Heart left ventricle (tissue), 16 donors: ENCODE measurements at regions not wholly inside any gene's neighbourhood (a gene's known extent, or its start where the extent isn't known, plus 50 kb on each side); places are given as distances from the start of the nearest gene placed in this dataset.
"Not testable (repeated sequence)": the region's sequence is repeated elsewhere in the genome, so short reads cannot be mapped to it uniquely, and the experiment has no call there.

Source experiments
- ATAC-seq, 4 donors: fragments of 200-7000 bp; cut with Tn5 transposase; one replicate each; pipeline ENCODE4 v1.9.1; 2020 to 2022; ENCODE audit warnings: moderate library complexity in 4 of 4, mild to moderate bottlenecking in 3 of 4, moderate number of reproducible peaks in 1 of 4
- DNase-seq, 5 donors: peaks; one replicate each; pipeline ENCODE4 v3.0.0-alpha.2; 2020
- H3K27ac ChIP-seq, 12 donors: fragments of 200-600 bp; sonication (generic) in 4 of 12; one replicate each; pipeline versions ENCODE4 v1.5.0 to v1.8.0; 2016 to 2022; ENCODE audit warnings: mild to moderate bottlenecking in 2 of 12
- H3K27me3 ChIP-seq, 9 donors: fragments of 200-600 bp; sonication (generic) in 2 of 9; one replicate each; pipeline versions ENCODE4 v1.5.1 to v1.8.0; 2016 to 2022; ENCODE audit warnings: mild to moderate bottlenecking in 3 of 9
- H3K36me3 ChIP-seq, 9 donors: fragments of 200-600 bp; sonication (generic) in 2 of 9; one replicate each; pipeline versions ENCODE4 v1.5.0 to v1.8.0; 2018 to 2022; ENCODE audit warnings: mild to moderate bottlenecking in 2 of 9
- H3K4me1 ChIP-seq, 12 donors: fragments of 200-600 bp; sonication (generic) in 4 of 12; one replicate each; pipeline versions ENCODE4 v1.5.0 to v1.8.0; 2016 to 2022; ENCODE audit warnings: mild to moderate bottlenecking in 3 of 12
- H3K4me3 ChIP-seq, 12 donors: fragments of 200-600 bp; sonication (generic) in 4 of 12; one replicate each; pipeline versions ENCODE4 v1.5.0 to v1.8.0; 2017 to 2022; ENCODE audit warnings: mild to moderate bottlenecking in 9 of 12, moderate library complexity in 4 of 12
- H3K9me3 ChIP-seq, 12 donors: fragments of 200-600 bp; sonication (generic) in 4 of 12; one replicate each; pipeline versions ENCODE4 v1.5.0 to v1.8.0; 2016 to 2022; ENCODE audit warnings: mild to moderate bottlenecking in 1 of 12
- POLR2A ChIP-seq, 2 donors: fragments of 450-650 bp; IDR thresholded peaks; one replicate each; pipeline ENCODE4 v1.6.1; 2017; ENCODE audit warnings: antibody characterized with exemption in 2 of 2, mild to moderate bottlenecking in 2 of 2, moderate library complexity in 2 of 2
- WGBS, 4 donors: extraction: QIAGEN DNeasy Blood & Tissue Kit in 2 of 4; methylation state at CpG; one replicate each; pipeline versions ENCODE4 v1.1.5 to v1.1.7; 2013 to 2018; 5-methylcytosine and 5-hydroxymethylcytosine counted together
- intact Hi-C, 10 donors: fragments of 100-400 bp; cut with DNase I; formaldehyde crosslinking; loops; one replicate each; pipeline versions ENCODE4 v1.11.1 to v1.14.2; 2022
- TF ChIP-seq, protein P1 (sequence below), 12 donors: fragments of 200-600 bp; sonication (generic) in 4 of 12; IDR thresholded peaks; one replicate each; pipeline versions ENCODE4 v1.5.0 to v1.8.0; 2018 to 2022; ENCODE audit warnings: antibody characterized with exemption in 12 of 12, mild to moderate bottlenecking in 5 of 12
- donor health status: ischemic (EF 13 %, LVEDD 7.1; RV severe dilation, severe dysfunction).
- donor health status: healthy with polysubstance abuse.
- donor health status: DM: no; HTN: yes; CAD: no.
- donor health status: DM: no; HTN: no; CAD: no.
- donor health status: ischemic (EF 25% LVEDD 6.9; RV normal size, moderate dysfunction).
- donor health status: ischemic (EF 25% LVEDD 5.7; RV mildly dilated, moderate dysfunction).
- donor health status: healthy.
- donor health status: DM: yes; HTN: yes; CAD: no.
- donor health status: ischemic (EF 35%, LVEDD 5.7; RV mildly dilated, moderate dysfunction).
- donor health status: nonischemic (EF 11% LVEDD 7.7; RV severe dilation, severe dysfunction).
- donor health status: DM: yes; HTN: yes; CAD: no.
- donor health status: PGD.
- donor health status: ischemic (EF 29% LVEDD 5.4; RV normal size, mild dysfunction).
- donor health status: nonischemic (EF 23%, LVEDD 6.1; RV moderate dilation, normal function).

DNA sequence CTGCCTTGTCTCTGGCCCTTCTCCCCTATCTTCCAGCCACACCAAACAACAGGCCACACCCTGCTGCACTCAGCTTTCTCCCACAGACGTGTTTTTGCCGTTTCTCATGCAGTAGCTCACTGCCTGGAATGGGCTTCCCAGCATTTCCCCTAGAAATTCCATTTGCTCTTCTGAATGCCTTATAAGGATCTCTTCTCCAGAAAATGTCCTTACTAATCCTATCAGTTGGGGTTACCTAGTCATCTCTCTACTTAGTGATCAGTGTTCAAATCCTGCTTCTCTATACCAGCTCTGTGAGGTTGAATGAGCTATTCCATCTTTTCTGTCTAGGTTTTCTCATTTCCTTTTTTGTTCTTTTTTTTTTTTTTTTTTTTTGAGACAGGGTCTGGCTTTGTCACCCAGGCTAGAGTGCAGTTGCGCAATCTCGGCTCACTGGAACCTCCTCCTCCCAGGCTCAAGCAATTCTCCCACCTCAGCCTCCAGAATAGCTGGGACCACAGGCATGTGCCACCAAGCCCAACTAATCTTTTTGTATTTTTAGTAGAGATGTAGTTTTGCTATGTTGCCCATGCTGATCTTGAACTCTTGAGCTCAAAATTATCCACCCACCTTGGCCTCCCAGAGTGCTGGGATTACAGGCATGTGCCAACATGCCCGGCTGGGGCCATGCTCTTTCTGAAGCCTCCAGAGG is 98.2 kb upstream of the CHD2 start:
- intact Hi-C loops = loop anchor here in 1 of 10 donors (10.0 kb wide), 1 partner anchor 193 kb away; no protein-coding TSS in a partner anchor
- DNase-seq (peak in 3 of 5 donors; percentile 60 to 78 (median 75)), ATAC-seq (peak in 3 of 4 donors; percentile 1 to 23 (median 15))
- Histone ChIP-seq H3K27me3 (no peaks in the 10 kb centered on the region), H3K27ac (peak overlapping the region in 11 of 12 donors; percentile 26 to 98 (median 71)), H3K4me3 (no peak overlapping the region), H3K36me3 (no peaks in the 10 kb centered on the region), H3K4me1 (peaks cover 0 to 56% (median 14%) of the 10 kb centered on the region in 12 donors), H3K9me3 (peaks cover 0 to 4% (median 0%) of the 10 kb centered on the region in 12 donors)
- 67 to 82% (median 75%) methylated on average over 5 of the region's 5 CpGs for WGBS, 4 donors
- no peak for TF ChIP-seq POLR2A (IDR thresholded peaks at IDR 0.05)
- TF ChIP-seq, protein P1, sequence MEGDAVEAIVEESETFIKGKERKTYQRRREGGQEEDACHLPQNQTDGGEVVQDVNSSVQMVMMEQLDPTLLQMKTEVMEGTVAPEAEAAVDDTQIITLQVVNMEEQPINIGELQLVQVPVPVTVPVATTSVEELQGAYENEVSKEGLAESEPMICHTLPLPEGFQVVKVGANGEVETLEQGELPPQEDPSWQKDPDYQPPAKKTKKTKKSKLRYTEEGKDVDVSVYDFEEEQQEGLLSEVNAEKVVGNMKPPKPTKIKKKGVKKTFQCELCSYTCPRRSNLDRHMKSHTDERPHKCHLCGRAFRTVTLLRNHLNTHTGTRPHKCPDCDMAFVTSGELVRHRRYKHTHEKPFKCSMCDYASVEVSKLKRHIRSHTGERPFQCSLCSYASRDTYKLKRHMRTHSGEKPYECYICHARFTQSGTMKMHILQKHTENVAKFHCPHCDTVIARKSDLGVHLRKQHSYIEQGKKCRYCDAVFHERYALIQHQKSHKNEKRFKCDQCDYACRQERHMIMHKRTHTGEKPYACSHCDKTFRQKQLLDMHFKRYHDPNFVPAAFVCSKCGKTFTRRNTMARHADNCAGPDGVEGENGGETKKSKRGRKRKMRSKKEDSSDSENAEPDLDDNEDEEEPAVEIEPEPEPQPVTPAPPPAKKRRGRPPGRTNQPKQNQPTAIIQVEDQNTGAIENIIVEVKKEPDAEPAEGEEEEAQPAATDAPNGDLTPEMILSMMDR (IDR thresholded peaks at IDR 0.05) = no peak

DNA sequence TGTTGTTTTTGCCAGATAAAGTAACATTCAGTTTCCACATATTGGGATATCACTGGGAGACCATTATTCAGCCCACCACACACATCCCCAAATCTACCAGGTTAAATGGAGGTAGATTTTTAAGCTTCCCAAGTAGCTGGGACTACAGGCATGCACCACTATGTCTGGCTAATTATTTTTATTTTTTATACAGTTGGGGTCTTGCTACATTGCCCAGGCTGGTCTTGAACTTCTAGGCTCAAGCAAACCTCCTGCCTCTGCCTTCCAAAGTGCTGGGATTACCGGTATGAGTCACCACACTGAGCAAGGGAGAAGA is 96.6 kb upstream of the CHD2 start:
- Histone ChIP-seq H3K36me3 (no peaks in the 10 kb centered on the region), H3K4me3 (no peak overlapping the region), H3K9me3 (peaks cover 0 to 4% (median 0%) of the 10 kb centered on the region in 12 donors), H3K27me3 (no peaks in the 10 kb centered on the region), H3K27ac (peak overlapping the region; percentile 26 to 98 (median 74)), H3K4me1 (peaks cover 0 to 67% (median 13%) of the 10 kb centered on the region in 12 donors)
- ATAC-seq (no peak), DNase-seq (no peak)
- TF ChIP-seq, protein P1 (IDR thresholded peaks at IDR 0.05) = no peak
- no peak for TF ChIP-seq POLR2A (IDR thresholded peaks at IDR 0.05)
- intact Hi-C loops = loop anchor here in 1 of 10 donors (10.0 kb wide), 1 partner anchor 191 kb away; no protein-coding TSS in a partner anchor
- 61 to 78% (median 73%) methylated on average over 1 of the region's 1 CpG for WGBS, 4 donors

DNA sequence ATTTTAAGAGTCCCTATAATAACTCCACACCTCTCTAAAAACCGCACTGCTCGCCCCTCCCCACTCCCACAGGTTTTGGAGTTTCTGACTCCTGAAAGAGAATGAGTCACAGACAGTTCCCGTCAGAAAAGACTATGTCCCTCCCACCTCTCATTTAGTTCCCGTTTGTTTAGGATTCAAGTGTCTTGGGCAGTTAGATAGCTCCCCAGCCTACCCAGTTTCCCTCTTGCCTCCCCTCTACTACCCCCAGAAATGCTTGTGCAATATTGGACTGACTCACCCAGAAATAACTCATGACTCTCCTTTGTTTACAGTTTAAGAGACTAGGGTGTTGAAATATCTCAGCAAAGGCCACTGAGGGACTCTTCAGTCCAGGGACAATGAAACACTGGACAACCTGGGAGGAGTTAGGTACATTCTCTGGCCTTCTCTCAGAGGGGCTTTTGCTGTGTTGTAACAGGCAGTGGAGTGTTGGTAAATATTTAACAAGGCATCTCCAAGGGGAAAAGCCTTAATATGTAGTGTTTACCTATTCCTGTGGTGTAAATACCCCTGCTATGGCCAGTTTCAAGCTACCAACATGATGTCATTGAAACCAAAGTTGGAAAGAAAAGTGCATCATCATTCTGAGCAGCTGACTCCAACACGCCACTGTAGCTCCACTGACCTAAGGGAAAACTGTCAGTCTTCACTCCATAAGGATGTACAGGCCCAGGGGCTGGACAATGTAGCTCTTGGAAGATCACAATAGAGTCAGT is 96.1 kb upstream of the CHD2 start:
- peaks cover 0 to 68% (median 14%) of the 10 kb centered on the region in 12 donors for H3K4me1 ChIP-seq
- ATAC-seq = peak; percentile 63 to 90 (median 79)
- H3K9me3 ChIP-seq = peaks cover 0 to 4% (median 0%) of the 10 kb centered on the region in 12 donors
- no peak overlapping the region for H3K4me3 ChIP-seq
- no peaks in the 10 kb centered on the region for H3K36me3 ChIP-seq
- WGBS, 4 donors = 54 to 69% (median 65%) methylated on average over 5 of the region's 5 CpGs
- H3K27ac ChIP-seq = peak overlapping the region; percentile 26 to 98 (median 74)
- DNase-seq = peak in 3 of 5 donors; percentile 36 to 84 (median 61)
- TF ChIP-seq POLR2A (IDR thresholded peaks at IDR 0.05) = peak in 1 of 2 donors; percentile 23
- TF ChIP-seq, protein P1 (IDR thresholded peaks at IDR 0.05) = no peak
- intact Hi-C loops = loop anchor here in 1 of 10 donors (10.0 kb wide), 1 partner anchor 191 kb away; no protein-coding TSS in a partner anchor
- H3K27me3 ChIP-seq = no peaks in the 10 kb centered on the region

DNA sequence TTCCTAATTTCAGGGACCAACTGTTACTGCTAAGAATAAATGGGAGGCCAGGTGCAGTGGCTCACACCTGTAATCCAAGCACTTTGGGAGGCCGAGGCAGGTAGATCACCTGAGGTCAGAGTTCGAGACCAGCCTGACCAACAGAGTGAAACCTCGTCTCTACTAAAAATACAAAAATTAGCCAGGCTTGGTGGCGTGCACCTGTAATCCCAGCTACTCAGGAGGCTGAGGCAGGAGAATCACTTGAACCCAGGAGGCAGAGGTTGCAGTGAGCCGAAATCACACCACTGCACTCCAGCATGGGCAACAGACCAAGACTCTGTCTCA is 95.6 kb upstream of the CHD2 start:
- DNase-seq, H3K4me3 ChIP-seq, ATAC-seq, H3K9me3 ChIP-seq, H3K36me3 ChIP-seq, H3K27me3 ChIP-seq: not testable (repeated sequence)
- intact Hi-C loops = loop anchor here in 1 of 10 donors (10.0 kb wide), 1 partner anchor 190 kb away; no protein-coding TSS in a partner anchor
- peaks cover 0 to 68% (median 14%) of the 10 kb centered on the region in 12 donors for H3K4me1 ChIP-seq
- peak overlapping the region; percentile 26 to 98 (median 74) for H3K27ac ChIP-seq
- WGBS, 4 donors = 96 to 97% (median 96%) methylated on average over 5 of the region's 5 CpGs
